ENCODE measurements at regions not wholly inside any gene's neighbourhood (a gene's known extent, or its start where the extent isn't known, plus 50 kb on each side); places are given as distances from the start of the nearest gene placed in this dataset.
"Not testable (repeated sequence)": the region's sequence is repeated elsewhere in the genome, so short reads cannot be mapped to it uniquely, and the experiment has no call there.

DNA sequence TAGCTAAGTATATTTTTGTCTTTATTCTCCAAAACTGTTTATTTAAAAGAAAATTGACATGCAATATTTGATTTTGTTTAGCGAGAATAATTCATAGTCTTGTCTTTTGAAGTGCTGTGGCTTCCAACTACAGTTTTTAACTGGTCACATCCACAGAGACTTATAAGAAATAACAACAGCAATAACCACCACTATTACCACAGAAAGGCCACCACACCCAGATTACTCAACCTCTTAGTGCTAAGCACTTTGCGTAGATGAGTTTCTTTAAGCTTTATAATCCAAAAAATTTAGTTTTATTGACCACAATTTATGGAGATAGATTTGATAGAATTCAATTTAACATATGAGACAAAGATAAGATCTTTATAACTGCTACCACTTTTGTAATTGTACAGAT lies 468.4 kb upstream of the UBE2E2 start:
- no peak for TF ChIP-seq ZFP30 (CRISPR knock-in tag; IDR thresholded peaks at IDR 0.05)
- no peak for TF ChIP-seq ZNF8 (CRISPR knock-in tag; IDR thresholded peaks at IDR 0.05)
- no peak for TF ChIP-seq PPARA (CRISPR knock-in tag; IDR thresholded peaks at IDR 0.05; ENCODE audit: borderline replicate concordance)
- no peak for TF ChIP-seq CREB5 (CRISPR knock-in tag; IDR thresholded peaks at IDR 0.05; ENCODE audit: low read depth)
- no peak for TF ChIP-seq GLIS3 (CRISPR knock-in tag; IDR thresholded peaks at IDR 0.05)
- TF ChIP-seq TCF4 (CRISPR knock-in tag; IDR thresholded peaks at IDR 0.05; ENCODE audit: borderline replicate concordance) = no peak
- TF ChIP-seq ARNTL (CRISPR knock-in tag; IDR thresholded peaks at IDR 0.05; ENCODE audit: borderline replicate concordance, low read depth) = no peak
- no peak for TF ChIP-seq BACH2 (CRISPR knock-in tag; IDR thresholded peaks at IDR 0.05; ENCODE audit: borderline replicate concordance)
- no peak for TF ChIP-seq OSR1 (CRISPR knock-in tag; IDR thresholded peaks at IDR 0.05)
- TF ChIP-seq CSDC2 (CRISPR knock-in tag; IDR thresholded peaks at IDR 0.05) = no peak
- TF ChIP-seq RARB (CRISPR knock-in tag; IDR thresholded peaks at IDR 0.05) = no peak
- TF ChIP-seq, protein P1, sequence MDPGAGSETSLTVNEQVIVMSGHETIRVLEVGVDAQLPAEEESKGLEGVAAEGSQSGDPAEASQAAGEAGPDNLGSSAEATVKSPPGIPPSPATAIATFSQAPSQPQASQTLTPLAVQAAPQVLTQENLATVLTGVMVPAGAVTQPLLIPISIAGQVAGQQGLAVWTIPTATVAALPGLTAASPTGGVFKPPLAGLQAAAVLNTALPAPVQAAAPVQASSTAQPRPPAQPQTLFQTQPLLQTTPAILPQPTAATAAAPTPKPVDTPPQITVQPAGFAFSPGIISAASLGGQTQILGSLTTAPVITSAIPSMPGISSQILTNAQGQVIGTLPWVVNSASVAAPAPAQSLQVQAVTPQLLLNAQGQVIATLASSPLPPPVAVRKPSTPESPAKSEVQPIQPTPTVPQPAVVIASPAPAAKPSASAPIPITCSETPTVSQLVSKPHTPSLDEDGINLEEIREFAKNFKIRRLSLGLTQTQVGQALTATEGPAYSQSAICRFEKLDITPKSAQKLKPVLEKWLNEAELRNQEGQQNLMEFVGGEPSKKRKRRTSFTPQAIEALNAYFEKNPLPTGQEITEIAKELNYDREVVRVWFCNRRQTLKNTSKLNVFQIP (CRISPR knock-in tag; IDR thresholded peaks at IDR 0.05; ENCODE audit: borderline replicate concordance, low read depth) = no peak
- TF ChIP-seq, protein P2, sequence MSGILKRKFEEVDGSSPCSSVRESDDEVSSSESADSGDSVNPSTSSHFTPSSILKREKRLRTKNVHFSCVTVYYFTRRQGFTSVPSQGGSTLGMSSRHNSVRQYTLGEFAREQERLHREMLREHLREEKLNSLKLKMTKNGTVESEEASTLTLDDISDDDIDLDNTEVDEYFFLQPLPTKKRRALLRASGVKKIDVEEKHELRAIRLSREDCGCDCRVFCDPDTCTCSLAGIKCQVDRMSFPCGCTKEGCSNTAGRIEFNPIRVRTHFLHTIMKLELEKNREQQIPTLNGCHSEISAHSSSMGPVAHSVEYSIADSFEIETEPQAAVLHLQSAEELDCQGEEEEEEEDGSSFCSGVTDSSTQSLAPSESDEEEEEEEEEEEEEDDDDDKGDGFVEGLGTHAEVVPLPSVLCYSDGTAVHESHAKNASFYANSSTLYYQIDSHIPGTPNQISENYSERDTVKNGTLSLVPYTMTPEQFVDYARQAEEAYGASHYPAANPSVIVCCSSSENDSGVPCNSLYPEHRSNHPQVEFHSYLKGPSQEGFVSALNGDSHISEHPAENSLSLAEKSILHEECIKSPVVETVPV (CRISPR knock-in tag; IDR thresholded peaks at IDR 0.05) = no peak
- TF ChIP-seq ESRRG (CRISPR knock-in tag; IDR thresholded peaks at IDR 0.05) = no peak
- no peak for TF ChIP-seq ISL1 (CRISPR knock-in tag; IDR thresholded peaks at IDR 0.05)
- ATAC-seq = no peak

DNA sequence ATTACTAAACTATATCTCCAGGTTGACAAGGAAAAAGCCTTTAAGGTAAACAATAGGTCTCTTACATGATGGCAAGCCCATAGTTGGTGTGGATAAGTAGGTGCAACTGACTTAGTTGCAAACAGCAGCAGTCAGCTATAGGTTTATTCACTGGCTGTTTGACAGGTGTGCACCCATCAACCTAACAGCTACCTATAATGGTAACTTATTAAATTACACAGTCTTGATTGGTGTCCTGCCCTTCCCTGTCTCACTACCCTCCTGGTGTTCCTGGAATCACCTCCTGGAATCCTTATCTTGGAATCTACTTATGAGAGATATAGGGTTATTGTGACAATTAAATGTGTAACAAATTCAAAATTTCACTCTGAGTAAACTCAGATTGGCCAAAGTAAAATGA lies 467.8 kb upstream of the UBE2E2 start:
- ATAC-seq = no peak
- TF ChIP-seq SNAI2 (CRISPR knock-in tag; IDR thresholded peaks at IDR 0.05) (no peak), PPARA (CRISPR knock-in tag; IDR thresholded peaks at IDR 0.05; ENCODE audit: borderline replicate concordance) (no peak), BACH2 (CRISPR knock-in tag; IDR thresholded peaks at IDR 0.05; ENCODE audit: borderline replicate concordance) (no peak), ZNF70 (CRISPR knock-in tag; IDR thresholded peaks at IDR 0.05) (no peak), TCF4 (CRISPR knock-in tag; IDR thresholded peaks at IDR 0.05; ENCODE audit: borderline replicate concordance) (no peak), OSR1 (CRISPR knock-in tag; IDR thresholded peaks at IDR 0.05) (no peak), CSDC2 (CRISPR knock-in tag; IDR thresholded peaks at IDR 0.05) (no peak), TOX (CRISPR knock-in tag; IDR thresholded peaks at IDR 0.05; ENCODE audit: borderline replicate concordance) (no peak), CREB5 (CRISPR knock-in tag; IDR thresholded peaks at IDR 0.05; ENCODE audit: low read depth) (no peak), ZC3H10 (CRISPR knock-in tag; IDR thresholded peaks at IDR 0.05) (no peak), ARNTL (CRISPR knock-in tag; IDR thresholded peaks at IDR 0.05; ENCODE audit: borderline replicate concordance, low read depth) (no peak), ESRRG (CRISPR knock-in tag; IDR thresholded peaks at IDR 0.05) (no peak), ZFP30 (CRISPR knock-in tag; IDR thresholded peaks at IDR 0.05) (no peak), ZFP3 (CRISPR knock-in tag; IDR thresholded peaks at IDR 0.05) (no peak), PATZ1 (CRISPR knock-in tag; IDR thresholded peaks at IDR 0.05; ENCODE audit: borderline replicate concordance) (no peak), ISL1 (CRISPR knock-in tag; IDR thresholded peaks at IDR 0.05) (no peak), RARB (CRISPR knock-in tag; IDR thresholded peaks at IDR 0.05) (no peak)
- TF ChIP-seq, protein P2 (CRISPR knock-in tag; IDR thresholded peaks at IDR 0.05) = no peak
- TF ChIP-seq, protein P1 (CRISPR knock-in tag; IDR thresholded peaks at IDR 0.05; ENCODE audit: borderline replicate concordance, low read depth) = no peak

DNA sequence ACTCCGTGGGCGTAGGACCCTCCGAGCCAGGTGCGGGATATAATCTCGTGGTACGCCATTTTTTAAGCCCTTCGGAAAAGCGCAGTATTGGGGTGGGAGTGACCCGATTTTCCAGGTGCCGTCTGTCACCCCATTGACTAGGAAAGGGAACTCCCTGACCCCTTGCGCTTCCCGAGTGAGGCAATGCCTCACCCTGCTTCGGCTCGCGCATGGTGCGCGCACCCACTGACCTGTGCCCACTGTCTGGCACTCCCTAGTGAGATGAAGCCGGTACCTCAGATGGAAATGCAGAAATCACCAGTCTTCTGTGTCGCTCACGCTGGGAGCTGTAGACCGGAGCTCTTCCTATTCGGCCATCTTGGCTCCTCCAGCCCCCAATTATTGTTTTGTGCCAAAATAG lies 459.7 kb upstream of the UBE2E2 start:
- ATAC-seq = not testable (repeated sequence)

Measured in SK-N-SH treated with all-trans-retinoic acid at 6 μM for 48 hours (cell line).